HEK293 (cell line): ENCODE measurements at regions not wholly inside any gene's neighbourhood (a gene's known extent, or its start where the extent isn't known, plus 50 kb on each side); places are given as distances from the start of the nearest gene placed in this dataset.

Experiments used
- CTCF ChIA-PET: fragments of 350-600 bp; formaldehyde crosslinking; extraction: SDS; loops from one replicate; lab custom pipeline; 2021; ENCODE audit warnings: antibody characterized with exemption; lab: Yijun Ruan, JAX
- POLR2A ChIA-PET: fragments of 300-600 bp; formaldehyde crosslinking; extraction: SDS; loops from one replicate; lab custom pipeline; 2020; ENCODE audit warnings: antibody characterized with exemption, inconsistent platforms; lab: Yijun Ruan, JAX
- H3K27ac ChIP-seq: fragments of 200-500 bp; sonication (Bioruptor generic); 2 replicates; pipeline ENCODE4 v1.5.1; 2014; ENCODE audit warnings: low read depth, low read length, control low read depth, inconsistent platforms; ENCODE audit errors: extremely low read depth
- H3K36me3 ChIP-seq, 2 experiments: fragments of 200-500 bp in 1 of 2; sonication (Bioruptor generic) in 1 of 2; 1 replicate in 1 of 2; 2 replicates in 1 of 2; pipeline ENCODE4 v1.5.1; 2014 to 2017; ENCODE audit warnings: inconsistent platforms in 2 of 2, low read length in 2 of 2; ENCODE audit not compliant: control insufficient read depth in 2 of 2, insufficient read depth in 1 of 2
- H3K4me1 ChIP-seq: fragments of 200-500 bp; sonication (Bioruptor generic); 2 replicates; pipeline ENCODE4 v1.5.1; 2014; ENCODE audit warnings: mild to moderate bottlenecking, low read length, inconsistent platforms; ENCODE audit not compliant: control insufficient read depth, insufficient read depth
- H3K4me3 ChIP-seq: 2 replicates; pipeline ENCODE4 v1.5.1; 2011; ENCODE audit warnings: low read depth, mild to moderate bottlenecking, control low read depth, low read length, moderate library complexity
- H3K9me3 ChIP-seq: fragments of 200-500 bp; sonication (Bioruptor generic); 2 replicates; pipeline ENCODE4 v1.5.1; 2014; ENCODE audit warnings: low read depth, low read length, inconsistent platforms; ENCODE audit not compliant: control insufficient read depth, insufficient read depth
- IKZF3 ChIP-seq: fragments of 450-650 bp; IDR thresholded peaks from 2 replicates; pipeline ENCODE4 v1.5.0; 2018; ENCODE audit warnings: missing biosample characterization, mild to moderate bottlenecking, missing genetic modification characterization, moderate library complexity
- OSR2 ChIP-seq: fragments of 450-650 bp; formaldehyde crosslinking; IDR thresholded peaks from 2 replicates; pipeline ENCODE4 v1.5.1; 2016; ENCODE audit warnings: missing biosample characterization, missing genetic modification characterization
- TCF7L2 ChIP-seq: IDR thresholded peaks from 2 replicates; pipeline ENCODE4 v1.6.1; 2011; ENCODE audit warnings: low read depth, mild to moderate bottlenecking, inconsistent platforms, low read length, moderate library complexity, borderline replicate concordance
- ZNF146 ChIP-seq: fragments of 450-650 bp; formaldehyde crosslinking; IDR thresholded peaks from 2 replicates; pipeline ENCODE4 v1.5.1; 2016; ENCODE audit warnings: missing biosample characterization, missing genetic modification characterization
- ZNF157 ChIP-seq: fragments of 450-650 bp; formaldehyde crosslinking; IDR thresholded peaks from 2 replicates; pipeline ENCODE4 v1.5.1; 2016; ENCODE audit warnings: missing biosample characterization, missing genetic modification characterization
- ZNF184 ChIP-seq: fragments of 450-650 bp; IDR thresholded peaks from 2 replicates; pipeline ENCODE4 v1.5.1; 2018; ENCODE audit warnings: missing biosample characterization, mild to moderate bottlenecking, missing genetic modification characterization
- ZNF2 ChIP-seq: fragments of 450-650 bp; formaldehyde crosslinking; IDR thresholded peaks from 2 replicates; pipeline ENCODE4 v1.5.1; 2016; ENCODE audit warnings: missing biosample characterization, missing genetic modification characterization
- ZNF223 ChIP-seq: fragments of 450-650 bp; formaldehyde crosslinking; IDR thresholded peaks from 2 replicates; pipeline ENCODE4 v1.5.1; 2016; ENCODE audit warnings: missing biosample characterization, missing genetic modification characterization
- ZNF302 ChIP-seq: fragments of 450-650 bp; formaldehyde crosslinking; IDR thresholded peaks from 2 replicates; pipeline ENCODE4 v1.5.1; 2016; ENCODE audit warnings: missing biosample characterization, missing genetic modification characterization, low read depth
- ZNF324 ChIP-seq: fragments of 450-650 bp; formaldehyde crosslinking; IDR thresholded peaks from 2 replicates; pipeline ENCODE4 v1.5.1; 2016; ENCODE audit warnings: missing biosample characterization, missing genetic modification characterization
- ZNF350 ChIP-seq: fragments of 450-650 bp; formaldehyde crosslinking; IDR thresholded peaks from 2 replicates; pipeline ENCODE4 v1.5.0; 2017; ENCODE audit warnings: missing biosample characterization, mild to moderate bottlenecking, missing genetic modification characterization
- ZNF48 ChIP-seq: fragments of 450-650 bp; formaldehyde crosslinking; IDR thresholded peaks from 2 replicates; pipeline ENCODE4 v1.5.1; 2016; ENCODE audit warnings: missing biosample characterization, missing genetic modification characterization
- ZNF549 ChIP-seq: fragments of 450-650 bp; IDR thresholded peaks from 2 replicates; pipeline ENCODE4 v1.5.1; 2018; ENCODE audit warnings: missing biosample characterization, missing genetic modification characterization, mild to moderate bottlenecking, inconsistent platforms, moderate library complexity
- ZNF555 ChIP-seq: fragments of 450-650 bp; formaldehyde crosslinking; conservative IDR thresholded peaks from 2 replicates; pipeline ENCODE4 v1.5.1; 2017; ENCODE audit warnings: missing biosample characterization, mild to moderate bottlenecking, missing genetic modification characterization, inconsistent platforms
- ZNF561 ChIP-seq: fragments of 450-650 bp; IDR thresholded peaks from 2 replicates; pipeline ENCODE4 v1.5.1; 2018; ENCODE audit warnings: missing biosample characterization, missing genetic modification characterization, borderline replicate concordance
- ZNF596 ChIP-seq: fragments of 450-650 bp; IDR thresholded peaks from 2 replicates; pipeline ENCODE4 v1.5.0; 2018; ENCODE audit warnings: missing biosample characterization, mild to moderate bottlenecking, missing genetic modification characterization, moderate library complexity
- ZNF660 ChIP-seq: fragments of 450-650 bp; IDR thresholded peaks from 2 replicates; pipeline ENCODE4 v1.5.1; 2018; ENCODE audit warnings: missing biosample characterization, mild to moderate bottlenecking, missing genetic modification characterization
- ZNF747 ChIP-seq: fragments of 450-650 bp; formaldehyde crosslinking; IDR thresholded peaks from 2 replicates; pipeline ENCODE4 v1.5.1; 2016; ENCODE audit warnings: missing biosample characterization, missing genetic modification characterization
- ZNF776 ChIP-seq: fragments of 450-650 bp; formaldehyde crosslinking; IDR thresholded peaks from 2 replicates; pipeline ENCODE4 v1.5.0; 2017; ENCODE audit warnings: missing biosample characterization, missing genetic modification characterization, borderline replicate concordance
- ZNF830 ChIP-seq: fragments of 450-650 bp; IDR thresholded peaks from 2 replicates; pipeline ENCODE4 v1.5.0; 2018; ENCODE audit warnings: missing biosample characterization, missing genetic modification characterization, low read depth, mild to moderate bottlenecking, moderate library complexity
- TF ChIP-seq, protein P1 (sequence below): fragments of 450-650 bp; formaldehyde crosslinking; IDR thresholded peaks from 2 replicates; pipeline ENCODE4; 2016; ENCODE audit warnings: missing biosample characterization, missing genetic modification characterization
- TF ChIP-seq, protein P2 (sequence below): fragments of 450-650 bp; formaldehyde crosslinking; IDR thresholded peaks from 2 replicates; pipeline ENCODE4 v1.5.1; 2016; ENCODE audit warnings: missing biosample characterization, missing genetic modification characterization
- TF ChIP-seq, protein P3 (sequence below): fragments of 450-650 bp; formaldehyde crosslinking; IDR thresholded peaks from 2 replicates; pipeline ENCODE4 v1.5.1; 2016; ENCODE audit warnings: missing biosample characterization, missing genetic modification characterization
- TF ChIP-seq, protein P4 (sequence below): fragments of 450-650 bp; IDR thresholded peaks from 2 replicates; pipeline ENCODE4 v1.5.1; 2018; ENCODE audit warnings: missing biosample characterization, missing genetic modification characterization

DNA sequence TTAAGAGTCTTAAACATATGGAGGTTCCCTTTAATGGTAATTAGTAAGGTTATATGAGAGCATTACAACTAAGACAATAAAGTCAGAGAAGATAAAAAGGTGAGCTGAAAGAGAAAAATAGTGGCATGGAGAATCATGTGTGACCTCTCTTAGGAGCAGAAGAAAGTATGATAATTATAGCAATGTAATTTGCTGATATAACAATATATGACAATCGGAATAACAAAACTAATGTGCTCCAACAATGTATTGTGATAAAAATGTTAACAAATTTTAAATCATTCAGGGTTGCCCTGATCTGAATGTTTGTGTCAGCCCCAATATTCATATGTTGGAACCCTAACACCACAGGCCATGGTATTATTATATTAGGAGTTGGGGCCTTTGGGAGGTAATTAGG lies 269.6 kb upstream of the PPFIA2 start:
- H3K9me3 ChIP-seq = no peaks in the 10 kb centered on the region
- no peak overlapping the region for H3K4me3 ChIP-seq
- TF ChIP-seq ZNF157 = no peak
- TF ChIP-seq, protein P1, sequence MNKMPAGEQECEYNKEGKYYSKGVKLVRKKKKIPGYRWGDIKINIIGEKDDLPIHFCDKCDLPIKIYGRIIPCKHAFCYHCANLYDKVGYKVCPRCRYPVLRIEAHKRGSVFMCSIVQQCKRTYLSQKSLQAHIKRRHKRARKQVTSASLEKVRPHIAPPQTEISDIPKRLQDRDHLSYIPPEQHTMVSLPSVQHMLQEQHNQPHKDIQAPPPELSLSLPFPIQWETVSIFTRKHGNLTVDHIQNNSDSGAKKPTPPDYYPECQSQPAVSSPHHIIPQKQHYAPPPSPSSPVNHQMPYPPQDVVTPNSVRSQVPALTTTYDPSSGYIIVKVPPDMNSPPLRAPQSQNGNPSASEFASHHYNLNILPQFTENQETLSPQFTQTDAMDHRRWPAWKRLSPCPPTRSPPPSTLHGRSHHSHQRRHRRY (tag by site-specific recombination) = no peak
- TF ChIP-seq ZNF596 = no peak
- TF ChIP-seq, protein P2, sequence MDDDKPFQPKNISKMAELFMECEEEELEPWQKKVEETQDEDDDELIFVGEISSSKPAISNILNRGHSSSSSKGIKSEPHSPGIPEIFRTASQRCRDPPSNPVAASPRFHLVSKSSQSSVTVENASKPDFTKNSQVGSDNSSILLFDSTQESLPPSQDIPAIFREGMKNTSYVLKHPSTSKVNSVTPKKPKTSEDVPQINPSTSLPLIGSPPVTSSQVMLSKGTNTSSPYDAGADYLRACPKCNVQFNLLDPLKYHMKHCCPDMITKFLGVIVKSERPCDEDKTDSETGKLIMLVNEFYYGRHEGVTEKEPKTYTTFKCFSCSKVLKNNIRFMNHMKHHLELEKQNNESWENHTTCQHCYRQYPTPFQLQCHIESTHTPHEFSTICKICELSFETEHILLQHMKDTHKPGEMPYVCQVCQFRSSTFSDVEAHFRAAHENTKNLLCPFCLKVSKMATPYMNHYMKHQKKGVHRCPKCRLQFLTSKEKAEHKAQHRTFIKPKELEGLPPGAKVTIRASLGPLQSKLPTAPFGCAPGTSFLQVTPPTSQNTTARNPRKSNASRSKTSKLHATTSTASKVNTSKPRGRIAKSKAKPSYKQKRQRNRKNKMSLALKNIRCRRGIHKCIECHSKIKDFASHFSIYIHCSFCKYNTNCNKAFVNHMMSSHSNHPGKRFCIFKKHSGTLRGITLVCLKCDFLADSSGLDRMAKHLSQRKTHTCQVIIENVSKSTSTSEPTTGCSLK = no peak
- no peak for TF ChIP-seq TCF7L2
- no peak for TF ChIP-seq ZNF223
- no peak for TF ChIP-seq ZNF561
- TF ChIP-seq ZNF830 (tag by site-specific recombination) = no peak
- TF ChIP-seq ZNF184 = no peak
- no peak for TF ChIP-seq ZNF2
- no peak for TF ChIP-seq ZNF660 (tag by site-specific recombination)
- TF ChIP-seq ZNF776 (tag by site-specific recombination) = no peak
- TF ChIP-seq ZNF555 (tag by site-specific recombination) = no peak
- TF ChIP-seq ZNF324 (tag by site-specific recombination) = no peak
- no peak for TF ChIP-seq ZNF350
- TF ChIP-seq, protein P3, sequence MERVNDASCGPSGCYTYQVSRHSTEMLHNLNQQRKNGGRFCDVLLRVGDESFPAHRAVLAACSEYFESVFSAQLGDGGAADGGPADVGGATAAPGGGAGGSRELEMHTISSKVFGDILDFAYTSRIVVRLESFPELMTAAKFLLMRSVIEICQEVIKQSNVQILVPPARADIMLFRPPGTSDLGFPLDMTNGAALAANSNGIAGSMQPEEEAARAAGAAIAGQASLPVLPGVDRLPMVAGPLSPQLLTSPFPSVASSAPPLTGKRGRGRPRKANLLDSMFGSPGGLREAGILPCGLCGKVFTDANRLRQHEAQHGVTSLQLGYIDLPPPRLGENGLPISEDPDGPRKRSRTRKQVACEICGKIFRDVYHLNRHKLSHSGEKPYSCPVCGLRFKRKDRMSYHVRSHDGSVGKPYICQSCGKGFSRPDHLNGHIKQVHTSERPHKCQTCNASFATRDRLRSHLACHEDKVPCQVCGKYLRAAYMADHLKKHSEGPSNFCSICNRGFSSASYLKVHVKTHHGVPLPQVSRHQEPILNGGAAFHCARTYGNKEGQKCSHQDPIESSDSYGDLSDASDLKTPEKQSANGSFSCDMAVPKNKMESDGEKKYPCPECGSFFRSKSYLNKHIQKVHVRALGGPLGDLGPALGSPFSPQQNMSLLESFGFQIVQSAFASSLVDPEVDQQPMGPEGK (tag by site-specific recombination) = no peak
- TF ChIP-seq OSR2 (tag by site-specific recombination) = no peak
- no peak for TF ChIP-seq ZNF549
- CTCF ChIA-PET = no interaction called here
- POLR2A ChIA-PET = no interaction called here
- no peaks in the 10 kb centered on the region for H3K4me1 ChIP-seq
- H3K36me3 ChIP-seq = no peaks in the 10 kb centered on the region
- H3K27ac ChIP-seq = no peak overlapping the region

DNA sequence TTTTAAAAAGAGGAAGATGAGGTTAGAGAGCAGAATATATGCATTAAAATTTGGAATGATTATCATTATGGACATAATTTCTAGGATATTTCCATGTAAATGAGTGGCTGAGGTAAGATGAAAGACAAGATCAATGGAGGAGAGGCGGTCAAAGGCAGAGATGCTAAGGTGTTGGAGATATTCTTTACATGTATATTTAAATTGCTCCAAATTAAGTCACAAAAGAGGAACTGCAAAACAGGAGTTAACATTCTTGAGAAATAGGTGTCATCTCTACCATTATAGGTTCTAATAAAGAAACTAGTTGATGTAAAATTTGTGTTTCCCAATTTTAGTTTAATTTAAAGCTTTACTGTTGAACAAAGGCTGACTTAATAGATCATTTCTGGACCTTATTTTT lies 268.5 kb upstream of the PPFIA2 start:
- no peak for TF ChIP-seq ZNF146 (tag by site-specific recombination)
- TF ChIP-seq, protein P4, sequence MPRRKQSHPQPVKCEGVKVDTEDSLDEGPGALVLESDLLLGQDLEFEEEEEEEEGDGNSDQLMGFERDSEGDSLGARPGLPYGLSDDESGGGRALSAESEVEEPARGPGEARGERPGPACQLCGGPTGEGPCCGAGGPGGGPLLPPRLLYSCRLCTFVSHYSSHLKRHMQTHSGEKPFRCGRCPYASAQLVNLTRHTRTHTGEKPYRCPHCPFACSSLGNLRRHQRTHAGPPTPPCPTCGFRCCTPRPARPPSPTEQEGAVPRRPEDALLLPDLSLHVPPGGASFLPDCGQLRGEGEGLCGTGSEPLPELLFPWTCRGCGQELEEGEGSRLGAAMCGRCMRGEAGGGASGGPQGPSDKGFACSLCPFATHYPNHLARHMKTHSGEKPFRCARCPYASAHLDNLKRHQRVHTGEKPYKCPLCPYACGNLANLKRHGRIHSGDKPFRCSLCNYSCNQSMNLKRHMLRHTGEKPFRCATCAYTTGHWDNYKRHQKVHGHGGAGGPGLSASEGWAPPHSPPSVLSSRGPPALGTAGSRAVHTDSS (tag by site-specific recombination) = no peak
- TF ChIP-seq ZNF747 (tag by site-specific recombination) = no peak
- TF ChIP-seq IKZF3 (tag by site-specific recombination) = no peak
- TF ChIP-seq ZNF302 (tag by site-specific recombination) = no peak
- TF ChIP-seq ZNF48 (tag by site-specific recombination) = no peak
- TF ChIP-seq, all 188 proteins: peak for 0
- H3K9me3 ChIP-seq = no peaks in the 10 kb centered on the region
- H3K36me3 ChIP-seq = no peaks in the 10 kb centered on the region
- no peak overlapping the region for H3K27ac ChIP-seq
- CTCF ChIA-PET = no interaction called here
- POLR2A ChIA-PET = no interaction called here
- H3K4me3 ChIP-seq = no peak overlapping the region
- no peaks in the 10 kb centered on the region for H3K4me1 ChIP-seq
